Thyroid gland (tissue), 4 donors: ENCODE measurements at regions not wholly inside any gene's neighbourhood (a gene's known extent, or its start where the extent isn't known, plus 50 kb on each side); places are given as distances from the start of the nearest gene placed in this dataset.
"Not testable (repeated sequence)": the region's sequence is repeated elsewhere in the genome, so short reads cannot be mapped to it uniquely, and the experiment has no call there.

Source experiments
- CTCF ChIP-seq, 6 experiments: fragments of 200-600 bp in 3 of 6; fragments of 450-650 bp in 3 of 6; sonication (generic) in 3 of 6; IDR thresholded peaks; one replicate each; pipeline ENCODE4 v1.5.1; 2016 to 2019; ENCODE audit warnings: antibody characterized with exemption in 6 of 6, mild to moderate bottlenecking in 2 of 6, inconsistent platforms in 1 of 6, moderate library complexity in 1 of 6
- POLR2A ChIP-seq, 2 donors: fragments of 450-650 bp; IDR thresholded peaks; one replicate each; pipeline ENCODE4 v1.6.1; 2017; ENCODE audit warnings: antibody characterized with exemption in 2 of 2, mild to moderate bottlenecking in 2 of 2, moderate library complexity in 1 of 2

GRCh38 chr7:86983654-86984053 is 75.8 kb downstream of the ELAPOR2 start:
- TF ChIP-seq POLR2A, CTCF (IDR thresholded peaks at IDR 0.05): not testable (repeated sequence)
